GOT3 (cell line): ENCODE measurements at regions not wholly inside any gene's neighbourhood (a gene's known extent, or its start where the extent isn't known, plus 50 kb on each side); places are given as distances from the start of the nearest gene placed in this dataset.
"Not testable (repeated sequence)": the region's sequence is repeated elsewhere in the genome, so short reads cannot be mapped to it uniquely, and the experiment has no call there.

ENCODE experiments used
- DNase-seq: peaks from one replicate; lab custom pipeline; 2025; ENCODE audit warnings: mixed read lengths; lab: John Stamatoyannopoulos, UW

DNA sequence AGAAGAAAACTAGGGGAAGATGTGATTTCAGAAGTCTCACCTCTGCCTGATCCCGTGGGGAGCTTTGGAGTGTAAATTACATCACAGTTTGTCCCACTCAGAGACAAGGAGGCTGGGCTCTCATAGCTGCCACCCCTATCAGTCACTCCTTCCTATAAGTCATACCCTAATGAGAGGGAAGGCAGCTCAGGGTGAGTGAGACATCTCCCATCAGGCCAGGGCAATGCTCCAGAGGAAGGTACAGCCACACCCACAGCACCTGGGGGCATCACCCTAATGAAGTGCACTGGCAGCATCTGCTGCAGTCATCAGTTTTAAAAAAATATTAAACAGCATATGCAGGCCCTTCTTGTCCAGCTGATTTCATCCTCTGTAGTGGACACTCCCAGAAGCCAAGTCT lies 223.1 kb upstream of the NBPF12 start:
- not testable (repeated sequence) for DNase-seq

- not testable (repeated sequence) for DNase-seq
These were observed 227.1 kb upstream of the NBPF12 start for GRCh38 chr1:146710838-146711521.

DNA sequence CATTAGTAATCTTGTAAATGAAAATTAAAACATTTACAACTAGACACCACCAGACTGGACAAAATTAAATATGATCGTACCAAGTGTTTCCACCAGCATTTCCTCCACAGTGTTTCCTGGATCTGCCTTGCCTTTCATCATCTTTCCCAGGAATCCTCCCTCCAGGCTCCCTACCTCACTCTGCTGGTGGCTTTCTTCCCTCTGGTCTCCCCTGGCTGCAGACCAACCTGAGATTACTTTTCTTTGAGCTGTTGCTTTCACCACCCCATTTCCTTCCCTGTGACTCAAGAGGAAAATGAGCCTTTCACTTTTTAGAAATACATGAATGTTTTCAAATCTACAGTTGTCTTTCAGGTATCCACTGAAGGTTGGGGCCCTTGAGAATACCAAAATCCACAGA lies 228.8 kb upstream of the NBPF12 start:
- DNase-seq, result not testable (repeated sequence)

DNA sequence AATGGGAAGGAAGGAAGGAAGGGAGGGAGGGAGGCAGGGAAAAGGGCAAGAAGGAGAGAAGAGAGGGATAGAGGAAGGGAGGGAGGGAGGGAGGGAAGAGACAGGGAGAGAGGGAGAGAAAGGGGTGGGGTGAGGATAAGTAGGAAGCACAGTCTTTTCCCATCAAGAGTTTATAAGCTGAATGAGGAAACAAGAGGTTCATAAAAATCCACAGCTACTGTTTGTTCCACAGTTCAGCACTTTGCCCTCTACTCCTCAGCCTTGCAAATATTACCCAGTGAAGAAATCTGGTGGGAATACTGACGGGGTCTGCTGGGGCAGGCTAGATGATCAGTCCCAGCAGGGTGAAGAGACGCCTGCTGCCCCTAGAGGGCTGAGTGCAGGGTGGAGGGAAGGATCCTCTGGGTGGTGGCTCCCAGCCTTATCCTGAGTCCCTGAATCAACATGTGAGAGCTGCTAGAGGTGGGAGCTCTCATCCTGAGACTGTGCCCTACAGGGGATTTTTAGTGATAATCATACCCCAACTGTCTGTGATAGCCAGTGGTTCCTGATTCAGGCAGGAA lies 233.9 kb upstream of the NBPF12 start:
- not testable (repeated sequence) for DNase-seq

- not testable (repeated sequence) for DNase-seq
These were observed 236.8 kb upstream of the NBPF12 start for GRCh38 chr1:146701320-146701719.

DNA sequence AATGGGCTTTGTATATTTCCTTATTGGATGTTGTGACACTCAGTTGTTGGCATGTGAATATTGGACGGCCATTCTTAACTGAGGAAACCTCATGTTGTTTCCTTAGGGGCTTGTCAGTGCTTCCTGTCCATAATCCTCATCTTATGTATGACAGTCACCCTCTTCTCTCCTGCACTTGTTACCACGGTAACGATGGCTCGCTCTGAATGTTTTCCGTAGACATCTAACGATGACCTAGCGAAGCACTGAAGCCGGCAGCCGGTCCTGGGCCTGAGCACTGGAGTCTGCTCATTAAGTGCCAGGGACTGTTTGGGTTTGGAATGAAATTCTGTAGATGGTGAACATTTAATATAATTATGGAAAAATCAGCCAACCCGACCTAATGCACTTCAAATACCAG lies 242.7 kb upstream of the NBPF12 start:
- not testable (repeated sequence) for DNase-seq

DNA sequence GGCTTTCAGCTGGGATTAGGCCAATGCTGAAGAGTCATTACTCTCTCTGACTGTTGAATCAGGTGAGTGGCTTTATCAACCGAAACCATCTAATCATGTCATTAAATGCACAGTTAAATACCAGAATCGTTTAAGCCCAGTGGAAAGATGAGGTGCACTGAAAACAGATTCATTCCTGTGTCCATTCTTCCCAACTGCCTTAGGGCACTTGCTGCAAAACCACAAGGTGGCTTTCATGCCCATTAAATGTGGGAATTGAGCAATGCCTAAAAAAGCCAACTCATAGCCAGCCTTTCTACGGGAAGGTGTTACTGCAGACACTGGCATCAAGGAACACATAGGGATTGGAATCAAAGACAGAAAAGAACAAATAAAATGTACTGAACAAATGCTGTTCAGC lies 246.3 kb upstream of the NBPF12 start:
- DNase-seq, result not testable (repeated sequence)

GRCh38 chr1:146688893-146689292 lies 249.2 kb upstream of the NBPF12 start:
- not testable (repeated sequence) for DNase-seq

DNA sequence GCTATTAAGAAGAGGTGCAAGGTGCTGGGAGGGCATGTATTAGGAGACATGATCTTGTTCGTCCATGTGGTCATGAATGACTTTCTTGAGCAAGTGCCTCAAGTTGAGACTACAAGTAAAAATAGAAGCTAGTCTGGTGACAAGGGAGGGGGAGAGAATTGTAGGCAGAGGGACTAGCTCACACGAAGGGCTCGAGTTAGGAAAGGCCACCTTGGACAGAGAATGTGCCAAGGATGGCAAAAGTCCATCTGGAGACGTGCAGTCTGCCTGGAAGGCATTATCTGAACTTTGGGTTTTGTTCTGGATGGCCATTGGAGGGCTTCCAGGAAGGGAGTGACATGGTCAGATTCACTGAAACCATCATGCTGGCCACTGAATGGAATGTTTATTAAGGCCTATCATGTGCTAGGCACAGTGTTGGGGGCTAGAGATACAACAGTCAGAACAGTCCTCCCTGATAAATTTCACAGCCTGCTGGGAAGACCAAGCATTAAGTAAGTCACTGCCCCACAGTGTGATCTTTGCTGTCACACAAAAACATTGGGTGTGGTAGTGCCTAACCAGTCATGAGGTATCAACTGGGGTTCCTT lies 251.3 kb upstream of the NBPF12 start:
- DNase-seq, result not testable (repeated sequence)

GRCh38 chr1:146683126-146683429 lies 255.0 kb upstream of the NBPF12 start:
- DNase-seq, result not testable (repeated sequence)

DNA sequence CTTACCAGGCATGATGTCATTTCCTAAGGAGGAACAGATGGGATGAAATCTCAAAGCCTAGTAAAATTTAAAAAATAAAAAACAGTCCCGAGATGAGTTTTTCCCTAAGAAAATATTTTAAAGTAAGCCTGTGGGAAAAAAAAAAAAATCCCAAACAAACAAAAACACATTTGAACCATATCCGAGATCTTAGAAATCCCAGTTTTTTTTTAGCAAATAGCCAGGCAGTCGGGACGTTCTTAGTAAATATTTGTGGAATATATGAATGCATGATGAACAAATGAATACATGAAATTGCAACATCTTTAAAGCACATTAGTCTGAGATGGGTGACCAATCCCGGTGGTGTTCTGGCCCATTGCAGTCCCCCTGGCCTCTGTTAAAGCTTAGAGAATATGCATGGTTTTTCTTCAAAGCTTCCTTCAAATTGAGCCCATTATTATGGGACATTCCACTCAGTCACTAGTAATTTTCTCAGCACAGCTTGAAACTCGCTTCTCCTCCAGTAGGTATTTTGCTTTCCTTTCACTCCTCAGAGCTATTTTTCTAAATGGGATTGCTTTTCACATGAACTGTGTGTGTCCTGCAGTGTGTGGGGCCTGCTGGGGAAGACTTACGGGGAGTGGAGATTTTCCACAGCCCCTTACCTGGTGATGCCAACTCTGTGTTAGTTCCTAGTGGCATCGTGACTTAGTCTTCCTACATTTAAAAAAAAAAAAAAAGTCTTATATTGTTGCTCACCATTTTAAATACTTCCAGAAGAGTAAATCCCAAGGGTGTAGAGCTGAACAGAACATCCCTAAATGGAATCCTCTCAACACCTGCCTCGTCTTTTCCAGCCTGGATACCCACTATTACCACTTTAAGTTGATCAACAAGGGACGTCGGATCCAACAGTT lies 255.6 kb upstream of the NBPF12 start:
- DNase-seq, result not testable (repeated sequence)

DNA sequence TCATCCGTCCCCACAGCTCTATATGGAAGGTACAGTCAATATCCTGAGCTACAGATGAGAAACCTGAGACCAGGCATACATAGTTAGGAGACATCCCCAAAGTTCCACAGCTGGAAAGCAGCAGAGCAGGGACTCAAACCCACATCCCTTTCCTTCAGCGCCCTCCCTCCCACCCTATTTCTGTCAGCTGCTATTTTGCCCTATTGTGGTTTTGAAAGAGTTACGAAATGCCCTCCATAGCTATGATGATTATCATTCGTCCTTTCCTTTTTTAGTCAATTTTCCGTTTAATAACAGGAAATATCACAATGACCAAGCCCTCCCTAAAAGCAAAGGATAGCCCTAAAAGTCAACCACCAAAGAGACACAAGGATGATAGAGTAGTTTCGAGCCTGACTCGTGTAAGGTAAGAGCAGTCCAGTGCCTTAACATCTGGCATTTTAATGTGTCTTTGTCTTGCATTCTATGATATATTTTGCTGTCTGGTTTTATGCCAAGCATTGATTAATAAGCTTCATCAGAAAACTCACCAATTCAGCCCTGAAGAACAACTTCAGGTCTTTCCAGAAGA lies 264.3 kb upstream of the NBPF12 start:
- not testable (repeated sequence) for DNase-seq

GRCh38 chr1:146672608-146673007 lies 265.5 kb upstream of the NBPF12 start:
- not testable (repeated sequence) for DNase-seq

DNA sequence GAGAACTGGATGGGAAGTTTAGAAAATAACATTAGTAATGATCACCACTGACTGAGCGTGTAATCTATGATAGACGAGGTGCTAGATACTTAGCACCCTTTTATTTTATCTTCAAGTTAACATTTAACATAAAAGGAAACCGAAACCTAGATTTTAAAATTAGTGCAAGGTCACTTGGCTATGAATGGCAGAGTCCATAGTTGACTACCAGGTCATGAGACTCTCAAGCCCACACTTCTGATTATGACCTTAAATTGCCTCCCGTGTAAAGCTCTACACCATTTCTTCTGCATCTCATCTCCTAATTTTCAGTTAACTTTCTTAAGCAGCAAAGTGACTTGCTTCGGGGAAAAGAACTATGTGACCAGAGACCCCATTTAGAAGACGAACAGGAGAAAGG lies 266.5 kb upstream of the NBPF12 start:
- not testable (repeated sequence) for DNase-seq

- not testable (repeated sequence) for DNase-seq
These were observed 267.1 kb upstream of the NBPF12 start for GRCh38 chr1:146670832-146671566.

DNA sequence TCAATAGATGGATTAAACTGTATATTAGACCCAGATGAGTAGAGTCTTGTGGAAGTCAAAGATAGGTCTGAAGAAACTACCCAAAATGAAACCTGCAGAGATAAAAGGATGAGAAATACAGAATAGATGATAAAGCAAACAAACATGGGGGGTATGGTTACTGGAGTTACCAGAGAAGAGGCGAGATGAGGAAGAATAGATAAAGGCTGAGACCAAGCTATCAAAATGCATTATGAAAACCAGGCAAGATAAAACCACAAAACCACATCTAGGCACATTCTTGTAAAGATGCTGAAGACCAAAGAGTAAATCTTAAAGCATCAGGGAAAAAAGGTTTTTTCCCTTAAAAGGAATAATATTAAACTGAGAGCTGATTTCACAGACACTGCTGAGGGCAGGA lies 271.8 kb upstream of the NBPF12 start:
- DNase-seq, result not testable (repeated sequence)

DNA sequence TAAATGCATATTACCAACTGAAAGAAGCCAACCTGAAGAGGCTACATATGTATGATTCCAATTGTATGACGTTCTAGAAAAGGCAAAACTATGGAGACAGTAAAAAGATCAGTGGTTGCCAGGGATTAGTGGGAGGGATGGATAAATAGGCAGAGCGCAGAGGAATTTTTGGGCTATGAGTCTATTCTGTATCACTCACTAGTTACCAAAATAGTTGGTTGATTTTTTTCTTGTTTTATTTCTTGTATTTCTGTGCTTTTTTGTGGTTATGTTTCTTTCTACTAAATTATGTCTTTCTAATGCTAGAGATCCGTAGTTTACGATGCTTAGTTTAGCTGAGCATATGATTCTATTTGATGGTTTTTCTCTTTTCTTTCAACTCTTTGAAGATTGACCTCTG lies 277.9 kb upstream of the NBPF12 start:
- not testable (repeated sequence) for DNase-seq

DNA sequence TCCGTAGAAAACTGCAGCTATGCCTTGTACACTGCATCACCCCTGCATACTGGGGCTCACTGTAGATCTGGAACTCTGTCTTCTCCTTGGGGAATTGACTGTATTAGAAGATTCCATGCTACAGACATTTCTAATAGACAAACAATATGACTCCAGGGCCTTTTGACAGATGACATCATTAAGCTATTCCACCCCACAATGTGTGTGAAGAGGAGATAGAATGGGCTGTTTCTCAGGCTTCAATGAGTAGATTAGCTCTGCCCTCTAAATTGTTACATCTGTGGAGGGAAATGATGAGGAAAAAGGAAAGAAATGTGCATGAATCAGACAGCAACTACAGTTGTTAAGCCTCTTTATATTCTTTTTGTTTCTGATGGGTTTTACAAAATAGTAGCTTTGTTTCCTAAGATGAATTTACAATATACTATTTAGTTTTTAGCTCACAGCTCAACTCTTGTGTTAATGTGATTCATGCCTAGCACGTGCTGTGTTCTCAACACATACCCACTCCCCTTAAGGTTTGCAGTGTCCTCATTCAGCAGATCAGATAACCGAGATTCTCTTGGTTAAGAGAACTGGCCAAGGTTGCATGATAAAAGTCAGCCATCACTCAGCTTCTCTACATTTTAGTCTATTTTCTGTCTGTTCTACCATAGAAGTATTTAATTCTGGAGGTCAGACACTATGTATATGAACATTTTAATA lies 281.6 kb upstream of the NBPF12 start:
- not testable (repeated sequence) for DNase-seq

DNA sequence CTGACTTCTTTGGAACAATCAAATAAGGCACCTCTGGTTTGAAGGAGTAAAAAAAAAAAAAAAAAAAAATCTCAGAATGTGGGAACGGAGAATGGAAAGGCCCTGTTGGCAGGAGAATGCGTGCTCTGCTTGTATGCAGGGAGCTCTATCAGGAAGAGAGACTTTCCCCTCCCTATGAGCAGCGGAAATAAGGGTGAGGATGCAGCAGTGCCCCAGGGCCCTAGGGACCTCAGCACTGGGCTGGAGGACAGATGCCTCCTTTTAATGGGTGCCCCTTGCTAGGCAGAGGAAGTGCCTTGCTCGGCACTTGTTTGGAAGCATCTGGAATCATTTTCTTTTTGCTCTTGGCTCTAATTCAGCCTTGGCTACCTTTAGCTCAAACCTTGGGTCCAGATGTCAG lies 283.4 kb upstream of the NBPF12 start:
- DNase-seq, result not testable (repeated sequence)

DNA sequence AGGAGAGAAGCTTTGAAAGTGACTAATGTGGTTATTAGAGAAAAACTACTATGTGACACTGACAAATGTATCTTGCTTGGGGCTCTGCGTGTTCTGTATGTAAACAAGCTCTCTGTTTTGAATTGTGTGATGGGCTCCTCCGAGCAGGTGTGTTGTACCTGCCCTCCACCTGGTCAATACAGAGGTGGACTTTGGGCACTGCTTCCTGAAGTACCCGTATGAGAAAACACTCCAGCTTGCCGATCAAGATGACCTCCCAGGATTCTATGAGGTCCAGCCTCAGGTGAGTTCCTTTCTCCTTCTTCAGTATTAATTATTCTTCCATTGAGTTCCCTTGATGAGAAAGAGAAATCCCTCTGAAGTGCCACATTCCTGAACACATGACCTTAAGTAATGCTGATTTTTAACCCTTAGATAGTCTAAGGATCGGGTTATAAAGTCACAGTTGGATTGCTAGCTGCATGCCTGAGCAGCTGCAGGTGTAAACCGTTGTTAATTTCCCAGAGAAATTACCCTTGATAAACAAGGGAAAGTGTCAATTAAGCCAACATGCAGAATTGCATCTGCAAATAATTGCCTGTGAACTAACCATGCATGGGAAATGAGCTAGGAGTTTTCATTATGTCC lies 292.0 kb upstream of the NBPF12 start:
- DNase-seq, result not testable (repeated sequence)
